HCT116 (cell line): ENCODE measurements at regions not wholly inside any gene's neighbourhood (a gene's known extent, or its start where the extent isn't known, plus 50 kb on each side); places are given as distances from the start of the nearest gene placed in this dataset.

ENCODE experiments used
- CTCF ChIP-seq, 3 experiments: fragments of 200-600 bp in 1 of 3; sonication (generic) in 1 of 3; IDR thresholded peaks in 2 of 3; conservative IDR thresholded peaks in 1 of 3; 2 replicates each; pipeline ENCODE4 v1.5.1; 2012 to 2017; ENCODE audit warnings: low read depth in 2 of 3, low read length in 2 of 3, antibody characterized with exemption in 1 of 3, borderline replicate concordance in 1 of 3, control low read depth in 1 of 3, mild to moderate bottlenecking in 1 of 3, mixed read lengths in 1 of 3, mixed run types in 1 of 3, moderate library complexity in 1 of 3; ENCODE audit not compliant: insufficient read depth in 1 of 3
- EZH2 ChIP-seq: fragments of 200-600 bp; sonication (generic); IDR thresholded peaks from 2 replicates; pipeline ENCODE4 v1.6.1; 2017; ENCODE audit warnings: antibody characterized with exemption, mixed run types
- POLR2A ChIP-seq: IDR thresholded peaks from 2 replicates; pipeline ENCODE4 v1.7.0; 2011; ENCODE audit warnings: borderline replicate concordance; ENCODE audit not compliant: insufficient read depth, insufficient read length; ENCODE audit errors: extremely low read depth

GRCh38 chr14:27305441-27305945 lies 707.7 kb upstream of the NOVA1 start:
- no peak for TF ChIP-seq CTCF (IDR thresholded peaks at IDR 0.05 in 2 of 3, conservative IDR thresholded peaks at IDR 0.05 in 1 of 3; ENCODE audit: borderline replicate concordance in 1 of 3, insufficient read depth in 1 of 3, low read depth in 2 of 3, low read length in 2 of 3)
- TF ChIP-seq EZH2 = no peak
- no peak for TF ChIP-seq POLR2A
